HCT116 (cell line): ENCODE measurements at regions not wholly inside any gene's neighbourhood (a gene's known extent, or its start where the extent isn't known, plus 50 kb on each side); places are given as distances from the start of the nearest gene placed in this dataset.

Experiments used
- ATAC-seq: fragments of 200-7000 bp; cut with Tn5 transposase; 2 replicates; pipeline ENCODE4 v1.9.1; 2020; ENCODE audit warnings: mild to moderate bottlenecking, moderate library complexity
- BruUV-seq: library from RNA; stranded (reverse); fragments of 400-500 nt; replicated peaks from 2 replicates; lab custom pipeline; 2021; lab: Mats Ljungman, UMichigan
- CTCF ChIA-PET: fragments of 300-600 bp; sonication (Branson Sonifier 250); formaldehyde crosslinking; loops from one replicate; lab custom pipeline; 2021; ENCODE audit warnings: antibody characterized with exemption; lab: Charles Lee
- POLR2A ChIA-PET: fragments of 300-600, 350-600 bp; sonication (Branson Sonifier 250); formaldehyde crosslinking; loops from one replicate; lab custom pipeline; 2021; ENCODE audit warnings: antibody characterized with exemption; lab: Charles Lee
- RAD21 ChIA-PET, 2 experiments: fragments of 300-600 bp; sonication (Branson Sonifier 250); formaldehyde crosslinking; loops; one replicate each; lab custom pipeline; 2023; ENCODE audit warnings: low total read pairs in 2 of 2; ENCODE audit not compliant: uncharacterized antibody in 2 of 2, unreplicated experiment in 2 of 2, low non-redundant PET in 1 of 2; lab: Charles Lee
- DNase-seq: peaks from one replicate; pipeline ENCODE4 v3.0.0-alpha.2; 2010; ENCODE audit warnings: low read depth, low spot score
- H2AFZ ChIP-seq: fragments of 200-600 bp; shearing (Covaris generic), sonication (generic); 2 replicates; pipeline ENCODE4 v1.6.1; 2017; ENCODE audit warnings: low read depth, mixed run types, mixed read lengths, antibody characterized with exemption, low read length; ENCODE audit not compliant: poor library complexity, severe bottlenecking
- H3K27ac ChIP-seq: 2 replicates; pipeline ENCODE4 v1.5.1; 2012; ENCODE audit warnings: low read depth, low read length
- H3K27me3 ChIP-seq: fragments of 200-600 bp; sonication (generic); 2 replicates; pipeline ENCODE4 v1.6.1; 2016; ENCODE audit warnings: mixed run types, low read length, mixed read lengths; ENCODE audit not compliant: insufficient read depth
- H3K36me3 ChIP-seq, 2 experiments: fragments of 200-500 bp in 1 of 2; fragments of 200-600 bp in 1 of 2; sonication (Bioruptor generic) in 1 of 2; sonication (generic) in 1 of 2; 2 replicates each; pipeline versions ENCODE4 v1.5.1 to v1.6.1; 2014 to 2016; ENCODE audit warnings: low read length in 2 of 2, inconsistent platforms in 1 of 2, mixed read lengths in 1 of 2, mixed run types in 1 of 2; ENCODE audit not compliant: insufficient read depth in 2 of 2, control insufficient read depth in 1 of 2
- H3K4me1 ChIP-seq, 2 experiments: fragments of 200-600 bp in 1 of 2; sonication (generic) in 1 of 2; 2 replicates each; pipeline versions ENCODE4 v1.5.1 to v1.6.1; 2012 to 2017; ENCODE audit warnings: low read length in 2 of 2, inconsistent platforms in 1 of 2, mild to moderate bottlenecking in 1 of 2, mixed read lengths in 1 of 2, mixed run types in 1 of 2, moderate library complexity in 1 of 2; ENCODE audit not compliant: insufficient read depth in 2 of 2, control insufficient read depth in 1 of 2
- H3K4me2 ChIP-seq: fragments of 200-600 bp; sonication (generic); 2 replicates; pipeline ENCODE4 v1.6.1; 2017; ENCODE audit warnings: mixed run types, low read length, mixed read lengths
- H3K4me3 ChIP-seq, 2 experiments: fragments of 200-600 bp in 1 of 2; sonication (generic) in 1 of 2; replicated peaks in 1 of 2; 2 replicates each; pipeline ENCODE4 v1.5.1; 2011 to 2016; ENCODE audit warnings: low read length in 2 of 2, control low read depth in 1 of 2, low read depth in 1 of 2, mild to moderate bottlenecking in 1 of 2, mixed read lengths in 1 of 2, mixed run types in 1 of 2
- H3K79me2 ChIP-seq: fragments of 200-600 bp; sonication (generic); 2 replicates; pipeline ENCODE4 v1.6.1; 2017; ENCODE audit warnings: mild to moderate bottlenecking, mixed run types, low read length, moderate library complexity, mixed read lengths; ENCODE audit not compliant: insufficient read depth
- H3K9ac ChIP-seq: fragments of 200-600 bp; sonication (generic); 2 replicates; pipeline ENCODE4 v1.6.1; 2016; ENCODE audit warnings: low read length, mixed read lengths
- H3K9me2 ChIP-seq: fragments of 200-600 bp; sonication (generic), shearing (Covaris generic); 2 replicates; pipeline ENCODE4 v1.6.1; 2017; ENCODE audit warnings: mixed run types, mild to moderate bottlenecking, moderate library complexity; ENCODE audit not compliant: insufficient read depth
- H3K9me3 ChIP-seq, 2 experiments: fragments of 200-500 bp in 1 of 2; fragments of 200-600 bp in 1 of 2; sonication (Bioruptor generic) in 1 of 2; sonication (generic) in 1 of 2; 2 replicates each; pipeline ENCODE4 v1.6.1; 2014 to 2017; ENCODE audit warnings: low read length in 2 of 2, mixed read lengths in 2 of 2, inconsistent platforms in 1 of 2, low read depth in 1 of 2, mild to moderate bottlenecking in 1 of 2, mixed run types in 1 of 2, moderate library complexity in 1 of 2; ENCODE audit not compliant: control insufficient read depth in 1 of 2, insufficient read depth in 1 of 2
- H4K20me1 ChIP-seq: fragments of 200-600 bp; sonication (generic), shearing (Covaris generic); 2 replicates; pipeline ENCODE4 v1.6.1; 2017; ENCODE audit warnings: mixed run types, mild to moderate bottlenecking, moderate library complexity; ENCODE audit not compliant: insufficient read depth
- CBX3 ChIP-seq: IDR thresholded peaks from 2 replicates; pipeline ENCODE4 v1.6.1; 2012; ENCODE audit warnings: low read depth
- CTCF ChIP-seq, 3 experiments: fragments of 200-600 bp in 1 of 3; sonication (generic) in 1 of 3; IDR thresholded peaks in 2 of 3; conservative IDR thresholded peaks in 1 of 3; 2 replicates each; pipeline ENCODE4 v1.5.1; 2012 to 2017; ENCODE audit warnings: low read depth in 2 of 3, low read length in 2 of 3, antibody characterized with exemption in 1 of 3, borderline replicate concordance in 1 of 3, control low read depth in 1 of 3, mild to moderate bottlenecking in 1 of 3, mixed read lengths in 1 of 3, mixed run types in 1 of 3, moderate library complexity in 1 of 3; ENCODE audit not compliant: insufficient read depth in 1 of 3
- EZH2 ChIP-seq: fragments of 200-600 bp; sonication (generic); IDR thresholded peaks from 2 replicates; pipeline ENCODE4 v1.6.1; 2017; ENCODE audit warnings: antibody characterized with exemption, mixed run types
- EZH2phosphoT487 ChIP-seq: fragments of 200-600 bp; IDR thresholded peaks from 2 replicates; pipeline ENCODE4 v1.6.1; 2018; ENCODE audit warnings: antibody characterized with exemption, borderline replicate concordance
- FOSL1 ChIP-seq: IDR thresholded peaks from 2 replicates; pipeline ENCODE4 v1.6.1; 2012; ENCODE audit warnings: low read depth
- POLR2AphosphoS5 ChIP-seq: IDR thresholded peaks from 2 replicates; pipeline ENCODE4 v1.6.1; 2011; ENCODE audit warnings: mild to moderate bottlenecking, low read depth, low read length, moderate library complexity
- SIN3A ChIP-seq: IDR thresholded peaks from 2 replicates; pipeline ENCODE4 v1.6.1; 2012; ENCODE audit warnings: low read depth
- SP1 ChIP-seq: IDR thresholded peaks from 2 replicates; pipeline ENCODE4 v1.6.1; 2012; ENCODE audit warnings: low read depth
- SRF ChIP-seq: IDR thresholded peaks from 2 replicates; pipeline ENCODE4 v1.6.1; 2012; ENCODE audit warnings: low read depth
- YY1 ChIP-seq: IDR thresholded peaks from 2 replicates; pipeline ENCODE4 v1.6.1; 2011; ENCODE audit warnings: low read length, low read depth, moderate library complexity, mild to moderate bottlenecking; ENCODE audit not compliant: insufficient replicate concordance; ENCODE audit errors: extremely low read depth
- ZBTB33 ChIP-seq: IDR thresholded peaks from 2 replicates; pipeline ENCODE4 v1.6.1; 2011; ENCODE audit warnings: mild to moderate bottlenecking, low read length, moderate library complexity; ENCODE audit not compliant: insufficient replicate concordance; ENCODE audit errors: extremely low read depth
- ZNF274 ChIP-seq: fragments of 200-500 bp; sonication (Bioruptor generic); IDR thresholded peaks from 2 replicates; pipeline ENCODE4 v1.6.1; 2014; ENCODE audit warnings: mild to moderate bottlenecking, low read depth, low read length, inconsistent platforms
- intact Hi-C: fragments of 100-400 bp; cut with micrococcal nuclease; formaldehyde crosslinking; loops from 2 replicates; pipeline ENCODE4 v1.10.0; 2022

- intact Hi-C loops = no loop called here
- no peaks in the 10 kb centered on the region for H3K36me3 ChIP-seq
- no peak for DNase-seq
- ChIA-PET RAD21 (no interaction called here), CTCF (no interaction called here), POLR2A (no interaction called here)
- no peak overlapping the region for H3K4me2 ChIP-seq
- no peaks in the 10 kb centered on the region for H3K4me1 ChIP-seq
- no peaks in the 10 kb centered on the region for H3K9me3 ChIP-seq
- no peaks in the 10 kb centered on the region for H3K79me2 ChIP-seq
- no peak for ATAC-seq
- BruUV-seq = no TSS peak
- no peak overlapping the region for H3K4me3 ChIP-seq
- peaks cover 3% of the 10 kb centered on the region; the same call in 1 of the 2 replicates for H3K27me3 ChIP-seq
- H2AFZ ChIP-seq = no peak overlapping the region
- no peak overlapping the region for H3K9ac ChIP-seq
- H3K9me2 ChIP-seq = no peaks in the 10 kb centered on the region
- H4K20me1 ChIP-seq = no peaks in the 10 kb centered on the region
- TF ChIP-seq CBX3 = no peak
- no peak overlapping the region for H3K27ac ChIP-seq
Measured at GRCh38 chr2:128416109-128416785, 97.6 kb upstream of the HS6ST1 start.

- no peaks in the 10 kb centered on the region for H3K9me3 ChIP-seq
- no peak for DNase-seq
Measured at GRCh38 chr2:128416806-128417205, 98.1 kb upstream of the HS6ST1 start.

More at GRCh38 chr2:128416806-128417205, 98.1 kb upstream of the HS6ST1 start:
- H3K4me2 ChIP-seq = no peak overlapping the region
- H2AFZ ChIP-seq = no peak overlapping the region
- H3K79me2 ChIP-seq = no peaks in the 10 kb centered on the region
- ChIA-PET RAD21 (no interaction called here), CTCF (no interaction called here), POLR2A (no interaction called here)
- intact Hi-C loops = no loop called here
- no peak for ATAC-seq
- no TSS peak for BruUV-seq
- H3K9ac ChIP-seq = no peak overlapping the region
- no peaks in the 10 kb centered on the region for H3K36me3 ChIP-seq
- TF ChIP-seq ZNF274 (no peak), SIN3A (no peak), FOSL1 (no peak), EZH2 (no peak), POLR2AphosphoS5 (no peak), YY1 (no peak), SRF (no peak), EZH2phosphoT487 (no peak), CTCF (IDR thresholded peaks at IDR 0.05 in 2 of 3, conservative IDR thresholded peaks at IDR 0.05 in 1 of 3; ENCODE audit: borderline replicate concordance in 1 of 3, insufficient read depth in 1 of 3, low read depth in 2 of 3, low read length in 2 of 3) (no peak), SP1 (no peak), ZBTB33 (no peak)
- H3K27me3 ChIP-seq = peaks cover 9% of the 10 kb centered on the region; the same call in 1 of the 2 replicates
- no peak overlapping the region for H3K4me3 ChIP-seq
- H3K4me1 ChIP-seq = no peaks in the 10 kb centered on the region
- H3K9me2 ChIP-seq = no peaks in the 10 kb centered on the region
- no peak overlapping the region for H3K27ac ChIP-seq
- H4K20me1 ChIP-seq = no peaks in the 10 kb centered on the region
